GM18870 (cell line): ENCODE measurements at regions not wholly inside any gene's neighbourhood (a gene's known extent, or its start where the extent isn't known, plus 50 kb on each side); places are given as distances from the start of the nearest gene placed in this dataset.
A peak's percentile ranks its signal among the peaks of the same experiment; 100 is the strongest.

Experiments used
- ATAC-seq: cut with Tn5 transposase; IDR thresholded peaks from one replicate; pipeline ENCODE4 v1.9.1; 2021; ENCODE audit warnings: moderate library complexity; ENCODE audit not compliant: unreplicated experiment

DNA sequence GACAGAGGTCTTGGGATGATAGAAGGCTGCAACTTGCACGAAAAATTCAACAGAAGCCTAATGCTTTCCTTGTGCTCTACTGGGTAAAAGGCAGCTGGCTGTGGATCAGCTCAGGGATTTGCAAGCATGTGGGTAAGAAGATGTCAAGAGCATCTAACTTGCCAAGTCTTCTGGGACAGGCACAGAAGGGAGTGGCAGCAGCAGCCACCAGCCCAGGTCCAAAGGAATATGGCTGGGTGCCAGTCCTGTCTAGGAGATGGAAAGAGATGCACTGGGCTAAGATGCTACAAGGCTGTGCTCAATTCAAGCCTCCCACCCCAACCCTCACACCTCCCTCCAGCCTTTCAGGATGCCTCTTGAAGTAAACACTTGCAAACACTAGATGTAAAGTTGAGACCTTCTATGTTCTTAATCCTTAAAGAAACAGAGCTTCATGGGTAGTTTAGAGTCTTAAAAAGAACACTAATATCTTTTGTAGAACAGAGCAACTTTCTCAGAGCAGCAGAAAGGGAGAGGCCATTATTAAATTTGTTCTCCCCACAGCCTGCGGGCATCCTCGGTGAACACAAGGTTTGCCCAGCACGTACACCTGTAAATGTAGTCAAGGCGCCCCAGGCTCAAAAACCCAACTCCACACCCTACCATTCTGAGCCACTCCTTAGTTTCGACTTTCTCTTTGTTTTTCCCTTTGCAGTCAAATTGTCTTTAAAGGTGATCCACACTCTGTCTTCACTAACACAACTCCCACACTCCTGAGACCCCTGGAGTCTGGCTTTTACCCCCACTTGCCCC is 64.6 kb upstream of the BCAR3 start:
- ATAC-seq: no peak

DNA sequence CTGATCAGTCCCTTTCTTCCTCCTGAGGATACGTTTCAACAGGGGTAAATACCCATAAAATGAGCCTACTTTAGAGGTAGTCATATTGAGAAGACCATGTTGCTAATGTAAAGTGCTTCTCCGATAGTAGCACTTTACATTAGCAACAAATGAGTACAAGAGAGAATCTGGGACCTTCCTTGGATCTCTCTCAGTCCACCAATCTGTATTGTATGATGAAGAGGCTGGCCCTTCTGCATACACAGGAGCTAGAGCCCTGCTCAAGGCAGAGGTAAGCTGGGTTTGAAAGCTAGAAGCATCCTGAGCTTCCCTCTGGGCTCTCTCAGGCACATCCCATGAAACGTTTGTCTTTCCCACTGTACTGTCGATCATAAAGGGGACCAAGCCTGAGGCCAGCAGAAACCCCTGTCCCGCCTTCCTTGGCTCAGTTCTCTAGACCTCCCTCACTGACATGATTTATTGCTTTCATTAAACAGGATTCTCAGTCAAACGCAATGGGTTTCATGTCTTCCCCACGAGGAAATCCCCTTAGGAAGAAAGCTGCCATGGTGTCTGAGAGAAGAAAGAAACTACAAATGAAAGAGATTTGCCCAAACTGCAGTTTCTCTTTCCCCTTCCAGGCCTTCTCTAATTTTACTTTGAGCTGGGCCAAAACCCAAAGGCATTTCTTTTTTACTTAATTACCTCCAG is 62.8 kb upstream of the BCAR3 start:
- peak; percentile 42 for ATAC-seq

DNA sequence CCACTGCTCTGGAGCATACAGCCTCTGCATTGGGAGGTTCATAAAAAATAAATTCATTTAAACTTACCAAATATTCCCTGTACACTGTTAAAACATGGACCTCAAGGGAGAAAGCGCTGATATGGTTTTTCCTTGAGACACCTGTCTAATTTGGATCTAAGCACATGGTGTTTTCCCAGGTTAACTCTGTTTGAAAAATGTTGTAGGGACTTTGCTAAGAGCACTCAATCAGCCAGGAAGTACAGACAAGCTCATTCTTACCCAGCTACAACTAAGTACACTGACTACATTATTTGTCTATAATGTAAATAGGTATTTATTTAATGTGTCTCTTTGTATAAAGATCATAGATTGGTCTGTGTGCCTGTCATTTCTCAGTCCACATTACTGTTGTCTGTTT is 61.8 kb upstream of the BCAR3 start:
- ATAC-seq: no peak

DNA sequence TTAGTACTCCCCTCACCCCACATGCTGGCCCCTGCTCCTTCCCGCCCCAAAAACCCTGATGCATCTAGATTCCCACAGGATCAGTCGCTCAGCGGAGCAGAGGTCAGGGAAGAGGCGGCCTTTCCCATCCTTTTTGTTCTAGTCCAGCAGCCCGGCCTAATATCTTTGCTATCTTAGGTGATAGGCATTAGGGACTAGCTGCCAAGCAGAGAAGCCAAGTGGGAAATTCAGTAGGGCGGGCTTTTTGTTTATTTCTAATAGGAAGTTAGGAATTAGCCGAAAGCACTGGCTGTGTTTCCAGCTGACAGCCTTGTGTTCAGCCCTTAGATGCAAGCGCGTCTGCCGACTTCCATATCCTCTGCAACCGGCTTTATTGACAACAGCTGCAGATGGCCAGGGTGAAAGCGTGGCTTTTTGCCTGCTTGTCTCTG is 59.0 kb upstream of the BCAR3 start:
- no peak for ATAC-seq

DNA sequence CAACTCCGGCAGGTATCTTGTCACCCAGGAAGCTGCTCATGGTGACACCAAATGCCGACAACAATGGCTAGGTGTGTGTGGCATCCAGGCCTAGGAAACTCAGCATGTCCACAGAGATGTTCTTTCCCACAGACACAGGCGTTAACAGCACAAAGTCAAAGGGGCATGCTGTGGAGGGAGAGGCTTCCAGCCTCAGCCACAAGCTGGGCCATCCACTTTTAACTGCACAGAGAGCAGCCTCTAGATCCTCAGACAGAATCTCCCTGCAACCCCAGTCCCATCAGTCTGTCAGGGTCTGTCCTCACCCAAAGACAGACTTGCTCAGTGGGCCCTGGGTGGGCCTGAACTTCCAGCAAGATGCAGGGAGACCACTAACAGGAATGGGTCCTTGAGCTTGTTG is 58.5 kb upstream of the BCAR3 start:
- no peak for ATAC-seq

DNA sequence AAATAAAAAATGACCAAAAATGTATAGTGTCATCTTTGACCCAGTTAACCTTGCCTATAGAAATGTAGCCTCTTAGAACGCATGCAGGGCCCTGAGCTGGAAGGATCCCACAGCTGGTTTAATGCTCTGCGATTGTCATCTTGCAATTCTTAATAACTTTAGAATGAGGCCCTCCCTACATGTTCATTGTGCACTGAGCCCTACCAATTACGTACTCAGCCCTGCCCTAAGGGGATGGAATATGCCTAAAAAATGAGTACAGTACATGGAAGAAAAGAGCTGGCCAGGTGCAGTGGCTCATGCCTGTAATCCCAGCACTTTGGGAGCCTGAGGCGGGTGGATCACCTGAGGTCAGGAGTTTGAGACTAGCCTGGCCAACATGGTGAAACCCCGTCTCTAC is 57.8 kb upstream of the BCAR3 start:
- no peak for ATAC-seq

DNA sequence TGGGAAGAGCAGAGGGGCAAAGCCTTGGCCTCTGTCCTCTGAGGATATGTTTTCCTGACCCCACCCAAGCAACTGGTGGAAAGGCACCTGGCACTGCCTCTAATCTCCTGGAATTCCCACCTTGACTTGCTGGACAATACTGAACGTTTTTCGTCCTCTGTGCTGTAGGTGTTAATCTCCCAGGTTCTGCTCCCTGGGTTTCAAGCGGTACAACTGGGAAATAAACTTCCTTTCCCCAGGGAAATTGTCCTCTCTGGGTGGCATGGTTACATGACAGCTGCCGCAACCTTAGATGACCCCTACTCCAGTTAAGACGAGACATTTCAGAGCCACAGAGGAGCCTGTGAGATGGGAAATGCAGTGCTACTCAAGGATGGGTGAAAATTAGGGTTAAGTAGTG is 57.3 kb upstream of the BCAR3 start:
- ATAC-seq: no peak

DNA sequence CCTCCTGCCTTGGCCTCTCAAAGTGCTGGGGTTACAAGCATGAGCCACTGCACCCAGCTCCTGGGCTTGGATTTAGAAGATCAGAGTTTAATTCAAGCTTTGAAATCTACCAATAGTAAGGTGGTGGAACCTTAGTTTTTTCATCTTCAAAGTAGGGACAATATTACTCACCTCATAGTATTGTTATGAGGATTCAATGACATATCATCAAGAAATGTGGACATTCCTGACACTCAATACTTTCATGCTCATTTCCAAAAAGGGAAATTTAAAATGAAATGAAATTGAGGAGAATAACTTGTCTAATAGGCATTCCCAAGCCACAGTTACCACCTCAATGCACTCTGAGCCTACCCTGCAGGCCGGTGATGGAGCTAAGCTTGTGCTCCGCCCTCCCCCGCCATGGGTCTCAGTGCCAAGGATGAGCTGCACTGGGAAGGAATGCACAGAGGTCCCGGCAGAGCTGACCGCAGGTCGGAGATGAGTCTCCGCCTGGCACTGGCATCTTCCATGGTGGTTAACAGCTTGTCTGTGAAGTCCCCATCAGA is 56.5 kb upstream of the BCAR3 start:
- ATAC-seq: no peak

DNA sequence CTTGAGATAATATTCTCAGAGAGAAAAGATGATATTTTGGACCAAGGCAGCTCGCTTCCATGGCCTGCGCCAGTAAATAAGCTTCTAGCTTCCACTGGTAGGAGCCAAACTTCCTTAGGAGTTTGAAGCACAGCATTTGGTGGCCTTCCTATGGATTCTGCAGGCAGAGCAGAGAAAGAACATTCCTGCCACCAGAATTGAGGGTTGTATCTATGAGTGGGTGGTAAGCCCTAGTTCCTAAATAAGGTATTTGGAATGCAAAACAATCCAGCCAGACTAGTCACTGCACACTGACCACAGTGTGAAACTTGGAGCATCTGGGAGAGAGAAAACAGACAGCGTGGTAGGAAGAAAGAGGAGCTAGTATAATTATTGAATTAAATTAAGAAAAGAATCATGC is 54.1 kb upstream of the BCAR3 start:
- ATAC-seq: no peak

DNA sequence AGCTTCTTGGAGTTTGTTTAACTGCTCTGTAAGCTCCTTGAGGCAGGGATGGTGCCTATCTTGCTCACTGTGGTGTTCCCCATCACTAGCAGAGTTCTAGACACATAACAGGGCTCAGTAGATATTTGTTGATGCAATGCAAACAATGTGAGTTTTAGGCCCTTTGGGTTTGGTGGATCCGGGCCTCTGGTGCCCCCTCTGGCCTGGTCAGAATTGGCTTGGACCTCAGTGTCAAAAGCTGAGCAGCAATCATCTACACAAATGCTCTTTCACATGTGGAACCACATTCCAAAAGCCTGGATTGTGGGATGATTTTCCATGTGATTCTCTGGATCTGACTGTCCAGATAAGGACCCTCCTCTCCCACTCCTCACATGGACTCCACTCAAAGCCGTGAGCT is 53.4 kb upstream of the BCAR3 start:
- no peak for ATAC-seq

DNA sequence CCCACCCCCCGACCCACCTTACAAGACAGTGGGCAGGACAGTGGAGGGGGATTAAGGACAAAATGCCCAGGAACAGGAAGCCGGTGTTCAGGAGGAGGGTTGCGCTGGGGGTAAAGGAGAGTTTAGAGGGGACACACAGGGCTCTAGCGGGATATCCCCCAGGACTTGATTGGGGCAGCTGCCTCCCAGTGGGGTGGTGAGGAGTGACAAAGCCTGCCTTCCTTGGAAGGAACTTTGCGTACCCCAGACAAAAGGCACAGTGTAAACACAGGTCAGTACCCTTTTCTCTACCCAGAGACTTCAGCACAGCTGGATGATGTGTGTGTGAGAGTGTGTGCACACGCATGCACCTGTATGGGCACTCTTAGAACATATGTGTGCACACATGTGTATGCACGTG is 51.7 kb upstream of the BCAR3 start:
- ATAC-seq: no peak

DNA sequence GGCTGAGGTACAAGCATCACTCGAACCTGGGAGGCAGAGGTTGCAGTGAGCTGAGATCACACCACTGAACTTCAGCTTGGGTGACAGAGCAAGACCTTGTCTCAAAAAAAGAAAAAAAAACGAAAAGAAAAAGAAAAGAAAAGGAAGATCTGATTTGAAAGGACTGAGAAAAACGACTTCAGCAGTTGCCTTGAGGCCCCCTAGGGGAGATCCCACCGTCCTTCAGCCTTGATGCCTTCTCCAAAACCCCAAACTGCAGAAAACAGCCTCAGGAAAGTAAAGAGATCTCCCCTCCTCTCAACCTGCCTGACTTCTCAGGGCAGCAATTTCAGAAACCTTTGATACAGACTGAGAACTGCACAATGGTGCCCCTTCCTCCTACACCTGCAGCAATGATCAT is 50.9 kb upstream of the BCAR3 start:
- no peak for ATAC-seq
